ENCODE measurements at regions not wholly inside any gene's neighbourhood (a gene's known extent, or its start where the extent isn't known, plus 50 kb on each side); places are given as distances from the start of the nearest gene placed in this dataset.

GRCh38 chr3:5798809-5799208 is 611.3 kb downstream of the EDEM1 start:
- no peak overlapping the region for H3K27ac ChIP-seq
- no peak for TF ChIP-seq ZFX (IDR thresholded peaks at IDR 0.05)

- TF ChIP-seq CTCF (conservative IDR thresholded peaks at IDR 0.05) (peak; percentile 36), ZFX (IDR thresholded peaks at IDR 0.05) (no peak)
- no peak overlapping the region for H3K27ac ChIP-seq
Measured at GRCh38 chr3:5799398-5799797, 611.9 kb downstream of the EDEM1 start.

GRCh38 chr3:5800965-5801364 is 613.5 kb downstream of the EDEM1 start:
- no peak for TF ChIP-seq CTCF (conservative IDR thresholded peaks at IDR 0.05)
- TF ChIP-seq ZFX (IDR thresholded peaks at IDR 0.05): no peak
- no peak overlapping the region for H3K27ac ChIP-seq

GRCh38 chr3:5806192-5806591 is 618.7 kb downstream of the EDEM1 start:
- H3K27ac ChIP-seq: no peak overlapping the region
- TF ChIP-seq ZFX (IDR thresholded peaks at IDR 0.05) (no peak), CTCF (conservative IDR thresholded peaks at IDR 0.05) (peak; percentile 60)

- no peak overlapping the region for H3K27ac ChIP-seq
- TF ChIP-seq CTCF (conservative IDR thresholded peaks at IDR 0.05) (no peak), ZFX (IDR thresholded peaks at IDR 0.05) (no peak)
Measured at GRCh38 chr3:5809586-5810246, 622.2 kb downstream of the EDEM1 start.

- TF ChIP-seq ZFX (IDR thresholded peaks at IDR 0.05): no peak
- TF ChIP-seq CTCF (conservative IDR thresholded peaks at IDR 0.05): no peak
- no peak overlapping the region for H3K27ac ChIP-seq
Measured at GRCh38 chr3:5811016-5811415, 623.5 kb downstream of the EDEM1 start.

- H3K27ac ChIP-seq: no peak overlapping the region
- no peak for TF ChIP-seq CTCF (conservative IDR thresholded peaks at IDR 0.05)
- no peak for TF ChIP-seq ZFX (IDR thresholded peaks at IDR 0.05)
Measured at GRCh38 chr3:5813521-5813920, 626.0 kb downstream of the EDEM1 start.

- H3K27ac ChIP-seq: no peak overlapping the region
- TF ChIP-seq CTCF (conservative IDR thresholded peaks at IDR 0.05) (no peak), ZFX (IDR thresholded peaks at IDR 0.05) (no peak)
Measured at GRCh38 chr3:5822843-5823242, 635.3 kb downstream of the EDEM1 start.
